ENCODE measurements at regions not wholly inside any gene's neighbourhood (a gene's known extent, or its start where the extent isn't known, plus 50 kb on each side); places are given as distances from the start of the nearest gene placed in this dataset.

- TF ChIP-seq CTCF (IDR thresholded peaks at IDR 0.05) = no peak
- TF ChIP-seq POLR2A (IDR thresholded peaks at IDR 0.05; ENCODE audit: low read depth) = no peak
- TF ChIP-seq EP300 (IDR thresholded peaks at IDR 0.05) = no peak
These were observed 161.0 kb upstream of the B3GAT1 start for GRCh38 chr11:134572741-134573675.

Data from esophagus muscularis mucosa (tissue), 4 donors.